Cerebellar cortex (tissue), 1 donor: ENCODE measurements at regions not wholly inside any gene's neighbourhood (a gene's known extent, or its start where the extent isn't known, plus 50 kb on each side); places are given as distances from the start of the nearest gene placed in this dataset.
"Not testable (repeated sequence)": the region's sequence is repeated elsewhere in the genome, so short reads cannot be mapped to it uniquely, and the experiment has no call there.

Source experiments
- DNase-seq: peaks from one replicate; pipeline ENCODE4 v3.0.0-alpha.2; 2015; ENCODE audit warnings: low spot score

- no peak for DNase-seq
Observed at GRCh38 chr14:97798176-97798575, 1001.0 kb downstream of the VRK1 start.

DNA sequence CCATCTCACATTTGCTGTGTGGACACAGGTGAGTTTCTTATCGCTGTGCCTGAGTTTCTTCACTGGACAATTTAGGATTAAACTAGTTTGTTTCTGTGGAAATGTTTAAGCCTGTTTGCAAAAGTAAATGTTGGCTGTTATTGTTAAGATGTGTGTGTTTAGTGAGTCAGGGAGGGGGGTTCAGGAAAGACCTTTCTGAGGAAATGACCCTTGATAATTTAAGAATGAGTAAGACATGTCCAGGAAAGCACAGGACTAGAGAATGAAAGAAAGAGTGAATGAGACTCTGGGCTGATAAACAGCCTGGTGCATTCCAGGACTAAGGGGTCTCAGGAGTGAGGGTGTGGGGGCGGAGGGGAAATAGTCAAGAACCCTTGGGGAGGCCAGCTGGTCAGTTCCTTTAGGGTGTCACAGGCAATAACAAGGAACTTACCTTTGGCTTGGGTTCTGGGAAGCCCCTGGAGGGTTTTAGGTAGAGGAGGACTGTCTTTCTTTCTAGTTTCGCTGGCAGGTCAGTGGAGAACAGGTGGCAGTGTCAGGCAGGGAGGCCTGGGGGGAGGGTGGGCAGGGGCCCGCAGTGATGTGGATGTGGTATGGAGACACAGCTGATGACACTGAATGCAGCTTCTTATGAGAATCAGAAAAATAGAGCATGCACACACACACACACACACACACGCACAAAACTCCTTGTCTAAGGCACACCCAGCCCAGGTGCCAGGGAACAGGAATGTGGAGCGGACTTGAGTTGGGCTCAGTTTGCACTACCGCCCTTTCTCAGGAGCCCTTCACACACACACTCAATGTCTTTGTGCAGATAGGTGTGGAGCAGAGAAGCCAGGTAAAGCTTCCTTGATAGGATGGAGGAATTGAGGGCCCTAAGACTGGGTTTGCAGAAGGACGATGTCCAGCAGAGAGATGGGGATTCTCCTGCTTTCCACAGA is 1005.5 kb downstream of the VRK1 start:
- DNase-seq: no peak

GRCh38 chr14:97804056-97804455 is 1006.9 kb downstream of the VRK1 start:
- no peak for DNase-seq

DNA sequence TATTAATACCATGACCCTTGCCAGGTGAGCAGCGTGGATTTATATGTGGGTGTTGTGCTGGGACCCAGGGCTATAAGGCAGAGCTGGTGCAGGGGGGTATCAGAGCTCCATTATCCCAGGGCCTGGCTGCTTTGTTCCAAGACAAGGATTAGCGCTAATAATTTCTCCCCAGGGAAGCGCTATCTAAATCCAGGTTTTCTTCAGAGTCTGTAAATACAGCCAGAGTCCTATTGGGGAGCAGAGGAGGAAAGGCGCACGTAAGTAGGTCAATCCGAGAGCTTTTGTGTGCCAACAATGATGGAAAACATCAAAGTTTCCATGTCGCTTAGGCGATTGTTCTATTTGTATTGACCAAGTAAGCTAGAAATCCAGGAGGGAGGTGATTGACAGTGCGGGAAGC is 1009.7 kb downstream of the VRK1 start:
- no peak for DNase-seq

DNA sequence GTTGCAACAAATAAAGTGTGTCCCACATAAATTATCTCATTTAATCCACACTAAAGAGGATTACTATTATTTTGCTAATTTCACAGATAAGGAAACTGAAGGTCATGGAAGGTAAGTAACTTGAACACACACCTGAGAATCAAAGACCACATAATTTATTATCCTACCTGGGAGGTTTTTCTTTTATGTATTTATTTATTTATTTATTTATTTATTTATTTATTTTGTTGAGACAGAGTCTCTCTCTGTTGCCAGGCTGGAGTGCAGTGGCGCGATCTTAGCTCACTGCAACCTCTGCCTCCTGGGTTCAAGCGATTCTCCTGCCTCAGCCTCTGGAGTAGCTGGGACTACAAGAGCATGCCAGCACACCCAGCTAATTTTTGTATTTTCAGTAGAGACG is 1011.4 kb downstream of the VRK1 start:
- DNase-seq: not testable (repeated sequence)

- DNase-seq: no peak
Observed at GRCh38 chr14:97813556-97813955, 1016.4 kb downstream of the VRK1 start.

- no peak for DNase-seq
Observed at GRCh38 chr14:97820781-97821180, 1023.6 kb downstream of the VRK1 start.

DNA sequence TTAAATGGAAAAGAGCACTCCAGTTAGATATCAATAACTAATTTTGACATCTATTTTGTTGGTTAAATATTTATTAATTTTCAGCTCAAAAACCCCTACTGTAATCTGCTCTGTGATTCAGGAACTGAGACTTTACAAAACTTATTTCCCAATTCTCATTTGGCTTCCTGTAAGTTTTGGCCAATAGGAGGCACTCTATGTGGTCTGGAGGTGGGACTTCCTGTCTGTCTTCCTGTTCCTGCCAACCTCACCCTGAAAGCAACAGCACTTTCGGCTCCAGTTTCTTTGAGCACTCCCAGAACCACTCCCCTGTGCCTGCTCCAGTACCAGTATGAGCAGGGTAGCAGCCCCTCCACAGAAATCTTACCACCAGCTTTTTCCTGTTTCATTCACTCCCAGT is 1027.0 kb downstream of the VRK1 start:
- DNase-seq: no peak

GRCh38 chr14:97827746-97828145 is 1030.6 kb downstream of the VRK1 start:
- DNase-seq: no peak

GRCh38 chr14:97832776-97833175 is 1035.6 kb downstream of the VRK1 start:
- DNase-seq: no peak

DNA sequence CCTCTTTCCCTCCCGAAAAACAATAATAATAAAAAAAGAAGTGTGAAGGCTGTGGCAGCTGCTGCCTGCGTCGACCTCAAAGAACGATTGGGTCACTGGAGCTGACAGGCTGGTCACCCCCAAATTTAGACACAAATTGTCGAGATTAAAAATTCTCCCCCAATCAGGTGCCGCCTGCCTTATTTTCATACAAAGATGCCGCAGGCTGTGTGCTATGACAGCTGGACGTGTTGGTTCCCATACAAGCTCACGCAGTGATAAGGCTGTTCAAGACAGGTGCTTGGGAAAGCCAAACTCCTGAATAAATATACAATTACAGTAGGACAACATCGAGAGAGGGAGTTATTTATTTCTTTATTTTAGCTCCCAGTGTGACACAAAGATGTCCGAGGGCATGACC is 1041.8 kb downstream of the VRK1 start:
- DNase-seq: peak; percentile 5

- DNase-seq: no peak
Observed at GRCh38 chr14:97840159-97840558, 1043.0 kb downstream of the VRK1 start.

DNA sequence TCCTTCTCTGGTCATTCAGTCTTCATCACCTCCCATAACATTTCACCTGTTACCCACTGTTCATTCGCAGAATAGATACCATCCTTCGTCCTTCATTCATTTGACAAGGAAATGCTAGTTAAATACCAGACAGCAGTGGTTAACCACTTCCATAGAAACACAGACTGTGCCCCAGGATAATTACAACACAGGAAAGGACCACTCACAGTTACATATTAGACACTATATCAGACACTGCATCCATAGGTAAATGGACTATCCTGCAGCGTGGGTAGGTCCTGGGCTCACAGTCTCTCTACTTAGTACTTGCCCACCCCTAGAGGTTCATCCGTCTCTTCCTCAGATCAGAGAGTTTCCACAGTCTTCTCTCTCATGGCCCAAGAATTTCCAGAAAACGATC is 1044.6 kb downstream of the VRK1 start:
- DNase-seq: no peak

- DNase-seq: no peak
Observed at GRCh38 chr14:97843066-97843465, 1045.9 kb downstream of the VRK1 start.

DNA sequence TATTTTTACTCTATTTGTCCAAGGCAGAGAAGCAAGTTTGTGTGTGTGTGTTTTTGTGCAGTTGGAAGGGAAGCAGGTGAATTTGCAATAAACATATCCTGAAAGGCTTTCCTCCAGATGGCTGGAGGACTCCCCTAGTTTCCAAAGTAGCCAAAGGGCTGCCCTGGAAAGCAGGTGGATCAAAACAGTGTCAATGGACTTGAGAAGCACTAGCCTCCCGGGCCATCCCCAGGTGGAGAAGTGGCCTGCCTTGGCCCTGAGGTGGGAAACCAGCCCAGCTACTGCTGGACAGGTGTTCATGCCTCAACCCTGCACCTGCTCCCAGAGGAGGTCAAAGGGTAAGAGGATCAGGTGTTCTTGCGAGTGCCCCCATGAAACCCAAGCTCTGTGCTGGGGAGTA is 1046.9 kb downstream of the VRK1 start:
- no peak for DNase-seq

GRCh38 chr14:97846156-97846555 is 1049.0 kb downstream of the VRK1 start:
- DNase-seq: no peak

- DNase-seq: no peak
Observed at GRCh38 chr14:97848317-97848980, 1051.3 kb downstream of the VRK1 start.

- no peak for DNase-seq
Observed at GRCh38 chr14:97850466-97850865, 1053.3 kb downstream of the VRK1 start.

- no peak for DNase-seq
Observed at GRCh38 chr14:97850886-97851285, 1053.7 kb downstream of the VRK1 start.

- no peak for DNase-seq
Observed at GRCh38 chr14:97851428-97851995, 1054.3 kb downstream of the VRK1 start.

- no peak for DNase-seq
Observed at GRCh38 chr14:97854918-97855317, 1057.7 kb downstream of the VRK1 start.

GRCh38 chr14:97866195-97866594 is 1069.0 kb downstream of the VRK1 start:
- DNase-seq: no peak

GRCh38 chr14:97866664-97867063 is 1069.5 kb downstream of the VRK1 start:
- no peak for DNase-seq
